ENCODE measurements at regions not wholly inside any gene's neighbourhood (a gene's known extent, or its start where the extent isn't known, plus 50 kb on each side); places are given as distances from the start of the nearest gene placed in this dataset.

GRCh38 chr15:26392956-26393355, 379.9 kb downstream of the GABRB3 start:
- H3K9me2 ChIP-seq (replicated peaks; ENCODE audit: control insufficient read depth, low read length), result no peaks in the 10 kb centered on the region
- no peaks in the 10 kb centered on the region for H3K79me2 ChIP-seq (ENCODE audit: control insufficient read depth, low read length)
- no peaks in the 10 kb centered on the region for H3K36me3 ChIP-seq (ENCODE audit: control insufficient read depth, low read length)
- TF ChIP-seq, protein P1, sequence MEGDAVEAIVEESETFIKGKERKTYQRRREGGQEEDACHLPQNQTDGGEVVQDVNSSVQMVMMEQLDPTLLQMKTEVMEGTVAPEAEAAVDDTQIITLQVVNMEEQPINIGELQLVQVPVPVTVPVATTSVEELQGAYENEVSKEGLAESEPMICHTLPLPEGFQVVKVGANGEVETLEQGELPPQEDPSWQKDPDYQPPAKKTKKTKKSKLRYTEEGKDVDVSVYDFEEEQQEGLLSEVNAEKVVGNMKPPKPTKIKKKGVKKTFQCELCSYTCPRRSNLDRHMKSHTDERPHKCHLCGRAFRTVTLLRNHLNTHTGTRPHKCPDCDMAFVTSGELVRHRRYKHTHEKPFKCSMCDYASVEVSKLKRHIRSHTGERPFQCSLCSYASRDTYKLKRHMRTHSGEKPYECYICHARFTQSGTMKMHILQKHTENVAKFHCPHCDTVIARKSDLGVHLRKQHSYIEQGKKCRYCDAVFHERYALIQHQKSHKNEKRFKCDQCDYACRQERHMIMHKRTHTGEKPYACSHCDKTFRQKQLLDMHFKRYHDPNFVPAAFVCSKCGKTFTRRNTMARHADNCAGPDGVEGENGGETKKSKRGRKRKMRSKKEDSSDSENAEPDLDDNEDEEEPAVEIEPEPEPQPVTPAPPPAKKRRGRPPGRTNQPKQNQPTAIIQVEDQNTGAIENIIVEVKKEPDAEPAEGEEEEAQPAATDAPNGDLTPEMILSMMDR (IDR thresholded peaks at IDR 0.05; ENCODE audit: low read depth, low read length, poor library complexity, severe bottlenecking), result no peak
- no peak for TF ChIP-seq EZH2phosphoT487 (IDR thresholded peaks at IDR 0.05; ENCODE audit: borderline replicate concordance, low read length)
- no peak overlapping the region for H3K4me3 ChIP-seq (ENCODE audit: low read length)
- H3K4me2 ChIP-seq (ENCODE audit: low read length), result no peak overlapping the region
- H3K27ac ChIP-seq (ENCODE audit: low read depth, low read length), result no peak overlapping the region
- peaks cover 24% of the 10 kb centered on the region; the same call in 1 of the 2 replicates for H3K9me3 ChIP-seq (ENCODE audit: control insufficient read depth, insufficient read depth, low read length)
- no peaks in the 10 kb centered on the region for H3K4me1 ChIP-seq (ENCODE audit: control insufficient read depth, low read length)
- no peaks in the 10 kb centered on the region for H3F3A ChIP-seq (ENCODE audit: control insufficient read depth, insufficient read depth)
- H4K20me1 ChIP-seq (ENCODE audit: control insufficient read depth, insufficient read depth, low read depth, low read length), result no peaks in the 10 kb centered on the region
- no peaks in the 10 kb centered on the region for H3K27me3 ChIP-seq (ENCODE audit: control insufficient read depth, low read length)

DNA sequence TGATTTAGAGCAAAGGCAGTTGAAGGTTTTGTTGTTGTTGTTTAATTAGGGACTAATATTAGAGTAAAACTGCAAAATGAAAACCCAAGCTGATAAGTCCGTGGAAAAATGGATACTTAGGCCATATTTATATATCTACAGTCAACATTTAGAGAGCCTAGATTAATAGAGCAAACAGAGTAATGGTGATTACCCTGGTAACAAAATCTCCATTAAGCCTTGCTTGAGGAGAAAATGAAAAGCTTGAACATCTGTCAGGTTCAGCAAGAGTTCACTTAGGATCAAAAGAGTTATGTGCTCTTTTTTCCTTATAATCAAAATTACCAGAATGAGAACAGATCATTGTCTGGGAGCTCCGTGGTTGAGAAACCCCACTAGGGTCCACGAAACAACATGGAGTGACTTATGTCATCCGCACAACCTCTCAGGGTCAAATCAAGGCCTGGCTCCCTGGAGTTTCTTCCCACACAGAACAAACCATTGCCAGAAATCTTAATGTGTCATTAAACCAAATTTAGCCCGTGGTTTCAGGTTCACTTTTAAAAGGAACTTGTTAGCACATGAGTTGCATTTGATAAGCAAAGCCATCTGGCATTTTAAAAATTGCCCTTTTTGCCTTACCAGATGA, 381.2 kb downstream of the GABRB3 start:
- TF ChIP-seq, protein P1 (IDR thresholded peaks at IDR 0.05; ENCODE audit: low read depth, low read length, poor library complexity, severe bottlenecking), result no peak
- no peak for TF ChIP-seq EZH2phosphoT487 (IDR thresholded peaks at IDR 0.05; ENCODE audit: borderline replicate concordance, low read length)
- no peaks in the 10 kb centered on the region for H3K4me1 ChIP-seq (ENCODE audit: control insufficient read depth, low read length)
- H3K9me2 ChIP-seq (replicated peaks; ENCODE audit: control insufficient read depth, low read length), result no peaks in the 10 kb centered on the region
- H3K36me3 ChIP-seq (ENCODE audit: control insufficient read depth, low read length), result no peaks in the 10 kb centered on the region
- H3F3A ChIP-seq (ENCODE audit: control insufficient read depth, insufficient read depth), result no peaks in the 10 kb centered on the region
- no peak overlapping the region for H3K4me2 ChIP-seq (ENCODE audit: low read length)
- no peaks in the 10 kb centered on the region for H3K27me3 ChIP-seq (ENCODE audit: control insufficient read depth, low read length)
- no peak overlapping the region for H3K27ac ChIP-seq (ENCODE audit: low read depth, low read length)
- H3K79me2 ChIP-seq (ENCODE audit: control insufficient read depth, low read length), result no peaks in the 10 kb centered on the region
- no peak overlapping the region for H3K4me3 ChIP-seq (ENCODE audit: low read length)
- H4K20me1 ChIP-seq (ENCODE audit: control insufficient read depth, insufficient read depth, low read depth, low read length), result no peaks in the 10 kb centered on the region
- H3K9me3 ChIP-seq (ENCODE audit: control insufficient read depth, insufficient read depth, low read length), result peaks cover 30% of the 10 kb centered on the region; the same call in 1 of the 2 replicates

GRCh38 chr15:26382444-26383072, 390.3 kb downstream of the GABRB3 start:
- TF ChIP-seq, protein P1 (IDR thresholded peaks at IDR 0.05; ENCODE audit: low read depth, low read length, poor library complexity, severe bottlenecking), result no peak
- no peak for TF ChIP-seq EZH2phosphoT487 (IDR thresholded peaks at IDR 0.05; ENCODE audit: borderline replicate concordance, low read length)
- Histone ChIP-seq H3K36me3 (ENCODE audit: control insufficient read depth, low read length) (no peaks in the 10 kb centered on the region), H3K27me3 (ENCODE audit: control insufficient read depth, low read length) (no peaks in the 10 kb centered on the region), H3K4me2 (ENCODE audit: low read length) (no peak overlapping the region), H3K4me3 (ENCODE audit: low read length) (no peak overlapping the region), H3K9me3 (ENCODE audit: control insufficient read depth, insufficient read depth, low read length) (peaks cover 31% of the 10 kb centered on the region; the same call in 1 of the 2 replicates), H3F3A (ENCODE audit: control insufficient read depth, insufficient read depth) (no peaks in the 10 kb centered on the region), H3K4me1 (ENCODE audit: control insufficient read depth, low read length) (no peaks in the 10 kb centered on the region), H3K79me2 (ENCODE audit: control insufficient read depth, low read length) (no peaks in the 10 kb centered on the region), H4K20me1 (ENCODE audit: control insufficient read depth, insufficient read depth, low read depth, low read length) (no peaks in the 10 kb centered on the region), H3K9me2 (replicated peaks; ENCODE audit: control insufficient read depth, low read length) (no peaks in the 10 kb centered on the region), H3K27ac (ENCODE audit: low read depth, low read length) (no peak overlapping the region)
